Gastroesophageal sphincter (tissue), 3 donors: ENCODE measurements at regions not wholly inside any gene's neighbourhood (a gene's known extent, or its start where the extent isn't known, plus 50 kb on each side); places are given as distances from the start of the nearest gene placed in this dataset.

Source experiments
- POLR2A ChIP-seq, 2 donors: fragments of 450-650 bp; IDR thresholded peaks; one replicate each; pipeline ENCODE4 v1.6.1; 2017; ENCODE audit warnings: antibody characterized with exemption in 2 of 2, mild to moderate bottlenecking in 2 of 2, moderate library complexity in 1 of 2
- TF ChIP-seq, protein P1 (sequence below), 4 experiments: fragments of 200-600 bp in 2 of 4; fragments of 450-650 bp in 2 of 4; sonication (generic) in 1 of 4; IDR thresholded peaks; one replicate each; pipeline ENCODE4 v1.5.1; 2017 to 2019; ENCODE audit warnings: antibody characterized with exemption in 4 of 4, mild to moderate bottlenecking in 2 of 4, moderate library complexity in 2 of 4

DNA sequence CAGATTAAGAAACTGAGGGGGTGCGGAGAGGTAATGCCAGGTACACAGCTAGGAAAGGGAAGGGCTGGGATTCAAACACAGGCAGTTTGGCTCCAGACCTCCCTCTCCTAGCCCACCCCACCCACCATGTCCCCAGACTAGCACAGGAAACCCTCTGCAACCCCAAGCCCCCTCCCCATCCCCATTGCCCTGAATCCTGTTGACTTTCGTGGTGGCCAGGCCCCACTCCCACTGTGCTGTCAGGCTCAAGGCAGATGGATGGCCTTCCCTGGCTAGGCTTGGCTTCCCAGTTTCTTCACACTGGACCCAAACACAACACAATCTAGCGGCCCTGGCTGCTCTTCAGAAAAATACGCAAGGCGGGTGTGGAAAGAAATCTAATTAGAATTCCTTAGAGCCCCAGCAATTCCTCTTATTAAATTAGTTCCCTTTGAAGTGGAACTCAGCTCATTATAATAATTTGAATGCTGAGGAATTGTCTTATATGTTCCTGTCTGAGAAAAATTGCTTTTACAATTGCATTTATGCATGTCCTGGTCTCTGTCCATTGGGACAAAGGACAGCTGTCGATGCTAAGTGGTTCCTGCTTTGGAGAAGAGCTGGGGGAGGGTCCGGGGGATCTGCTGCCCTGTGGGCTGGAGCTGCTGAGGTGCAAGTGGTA lies 97.4 kb downstream of the SYF2 start:
- TF ChIP-seq, protein P1, sequence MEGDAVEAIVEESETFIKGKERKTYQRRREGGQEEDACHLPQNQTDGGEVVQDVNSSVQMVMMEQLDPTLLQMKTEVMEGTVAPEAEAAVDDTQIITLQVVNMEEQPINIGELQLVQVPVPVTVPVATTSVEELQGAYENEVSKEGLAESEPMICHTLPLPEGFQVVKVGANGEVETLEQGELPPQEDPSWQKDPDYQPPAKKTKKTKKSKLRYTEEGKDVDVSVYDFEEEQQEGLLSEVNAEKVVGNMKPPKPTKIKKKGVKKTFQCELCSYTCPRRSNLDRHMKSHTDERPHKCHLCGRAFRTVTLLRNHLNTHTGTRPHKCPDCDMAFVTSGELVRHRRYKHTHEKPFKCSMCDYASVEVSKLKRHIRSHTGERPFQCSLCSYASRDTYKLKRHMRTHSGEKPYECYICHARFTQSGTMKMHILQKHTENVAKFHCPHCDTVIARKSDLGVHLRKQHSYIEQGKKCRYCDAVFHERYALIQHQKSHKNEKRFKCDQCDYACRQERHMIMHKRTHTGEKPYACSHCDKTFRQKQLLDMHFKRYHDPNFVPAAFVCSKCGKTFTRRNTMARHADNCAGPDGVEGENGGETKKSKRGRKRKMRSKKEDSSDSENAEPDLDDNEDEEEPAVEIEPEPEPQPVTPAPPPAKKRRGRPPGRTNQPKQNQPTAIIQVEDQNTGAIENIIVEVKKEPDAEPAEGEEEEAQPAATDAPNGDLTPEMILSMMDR (IDR thresholded peaks at IDR 0.05) = no peak
- no peak for TF ChIP-seq POLR2A (IDR thresholded peaks at IDR 0.05)
